ENCODE measurements at regions not wholly inside any gene's neighbourhood (a gene's known extent, or its start where the extent isn't known, plus 50 kb on each side); places are given as distances from the start of the nearest gene placed in this dataset.

GRCh38 chr9:16181539-16181938 is 628.7 kb downstream of the CCDC171 start:
- TF ChIP-seq, protein P1, sequence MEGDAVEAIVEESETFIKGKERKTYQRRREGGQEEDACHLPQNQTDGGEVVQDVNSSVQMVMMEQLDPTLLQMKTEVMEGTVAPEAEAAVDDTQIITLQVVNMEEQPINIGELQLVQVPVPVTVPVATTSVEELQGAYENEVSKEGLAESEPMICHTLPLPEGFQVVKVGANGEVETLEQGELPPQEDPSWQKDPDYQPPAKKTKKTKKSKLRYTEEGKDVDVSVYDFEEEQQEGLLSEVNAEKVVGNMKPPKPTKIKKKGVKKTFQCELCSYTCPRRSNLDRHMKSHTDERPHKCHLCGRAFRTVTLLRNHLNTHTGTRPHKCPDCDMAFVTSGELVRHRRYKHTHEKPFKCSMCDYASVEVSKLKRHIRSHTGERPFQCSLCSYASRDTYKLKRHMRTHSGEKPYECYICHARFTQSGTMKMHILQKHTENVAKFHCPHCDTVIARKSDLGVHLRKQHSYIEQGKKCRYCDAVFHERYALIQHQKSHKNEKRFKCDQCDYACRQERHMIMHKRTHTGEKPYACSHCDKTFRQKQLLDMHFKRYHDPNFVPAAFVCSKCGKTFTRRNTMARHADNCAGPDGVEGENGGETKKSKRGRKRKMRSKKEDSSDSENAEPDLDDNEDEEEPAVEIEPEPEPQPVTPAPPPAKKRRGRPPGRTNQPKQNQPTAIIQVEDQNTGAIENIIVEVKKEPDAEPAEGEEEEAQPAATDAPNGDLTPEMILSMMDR (IDR thresholded peaks at IDR 0.05), result no peak
- TF ChIP-seq POLR2A (IDR thresholded peaks at IDR 0.05), result no peak

Data from ovary (tissue), 3 donors.